Keratinocyte (primary cell): ENCODE measurements at regions not wholly inside any gene's neighbourhood (a gene's known extent, or its start where the extent isn't known, plus 50 kb on each side); places are given as distances from the start of the nearest gene placed in this dataset.

Source experiments
- DNase-seq: peaks from one replicate; pipeline ENCODE4 v3.0.0-alpha.2; 2011; ENCODE audit warnings: low read depth, missing footprints, low spot score
- FAIRE-seq: peaks from 2 replicates; lab custom pipeline; 2011; peaks lifted over from hg19 to GRCh38; lab: Jason Lieb, UNC
- H2AFZ ChIP-seq: 2 replicates; pipeline ENCODE4 v1.6.0; 2012; ENCODE audit warnings: low read length, control low read depth, inconsistent platforms; ENCODE audit not compliant: control insufficient read depth
- H3K27ac ChIP-seq: 2 replicates; pipeline ENCODE4 v1.5.1; 2011; ENCODE audit warnings: low read length; ENCODE audit not compliant: control insufficient read depth, insufficient read depth
- H3K27me3 ChIP-seq: 3 replicates; pipeline ENCODE4 v1.6.0; 2011; ENCODE audit warnings: low read length; ENCODE audit not compliant: control insufficient read depth, insufficient read depth; ENCODE audit errors: extremely low read depth
- H3K36me3 ChIP-seq, 2 experiments: 2 replicates in 1 of 2; 3 replicates in 1 of 2; pipeline ENCODE4 v1.5.1; 2011; ENCODE audit warnings: low read length in 2 of 2, mild to moderate bottlenecking in 1 of 2; ENCODE audit not compliant: control insufficient read depth in 2 of 2, insufficient read depth in 2 of 2; ENCODE audit errors: extremely low read depth in 1 of 2
- H3K4me1 ChIP-seq: 3 replicates; pipeline ENCODE4 v1.5.1; 2011; ENCODE audit warnings: low read length; ENCODE audit not compliant: control insufficient read depth, insufficient read depth; ENCODE audit errors: extremely low read depth
- H3K4me2 ChIP-seq: 3 replicates; pipeline ENCODE4 v1.6.0; 2011; ENCODE audit warnings: low read depth, low read length; ENCODE audit not compliant: control insufficient read depth, insufficient read depth; ENCODE audit errors: extremely low read depth
- H3K4me3 ChIP-seq, 3 experiments: fragments of 200-600 bp in 1 of 3; sonication (generic) in 1 of 3; 2 replicates in 2 of 3; 3 replicates in 1 of 3; pipeline ENCODE4 v1.5.1; 2011 to 2016; ENCODE audit warnings: low read length in 3 of 3, mild to moderate bottlenecking in 3 of 3, control low read depth in 2 of 3, inconsistent platforms in 1 of 3, low read depth in 1 of 3, mixed read lengths in 1 of 3, mixed run types in 1 of 3, moderate library complexity in 1 of 3; ENCODE audit not compliant: control insufficient read depth in 2 of 3, insufficient read depth in 2 of 3; ENCODE audit errors: extremely low read depth in 1 of 3
- H3K79me2 ChIP-seq: 2 replicates; pipeline ENCODE4 v1.6.0; 2012; ENCODE audit warnings: low read length; ENCODE audit not compliant: control insufficient read depth, insufficient read depth
- H3K9ac ChIP-seq: 3 replicates; pipeline ENCODE4 v1.6.0; 2011; ENCODE audit warnings: low read length; ENCODE audit not compliant: control insufficient read depth, insufficient read depth; ENCODE audit errors: extremely low read depth
- H3K9me1 ChIP-seq: 3 replicates; pipeline ENCODE4 v1.6.0; 2011; ENCODE audit warnings: low read length; ENCODE audit not compliant: control insufficient read depth, insufficient read depth; ENCODE audit errors: extremely low read depth
- H3K9me3 ChIP-seq: 2 replicates; pipeline ENCODE4 v1.5.1; 2012; ENCODE audit warnings: low read depth, low read length; ENCODE audit not compliant: control insufficient read depth
- H4K20me1 ChIP-seq: 3 replicates; pipeline ENCODE4 v1.6.0; 2011; ENCODE audit warnings: low read length; ENCODE audit not compliant: control insufficient read depth, insufficient read depth; ENCODE audit errors: extremely low read depth
- EZH2 ChIP-seq: IDR thresholded peaks from one replicate; pipeline ENCODE4 v1.6.1; 2012; ENCODE audit warnings: inconsistent platforms, mild to moderate bottlenecking, low read length, moderate library complexity
- dilution Hi-C: fragments of 300-500 bp; cut with MboI; formaldehyde crosslinking; loops from one replicate; pipeline ENCODE4 v1.7.0; 2020; ENCODE audit warnings: low sequenced_read_pairs; ENCODE audit not compliant: extremely low pct_ligation_motif_present
- TF ChIP-seq, protein P1 (sequence below), 3 experiments: IDR thresholded peaks in 1 of 3; conservative IDR thresholded peaks in 1 of 3; optimal IDR thresholded peaks in 1 of 3; 2 replicates in 2 of 3; 3 replicates in 1 of 3; pipeline versions ENCODE3 to v1.5.1; 2011; ENCODE audit warnings: low read length in 3 of 3, mild to moderate bottlenecking in 3 of 3, moderate library complexity in 2 of 3, control low read depth in 1 of 3, inconsistent platforms in 1 of 3; ENCODE audit not compliant: insufficient read depth in 2 of 3; ENCODE audit errors: extremely low read depth in 1 of 3

GRCh38 chr4:20359692-20360091 lies 108.0 kb downstream of the SLIT2 start:
- no peak for FAIRE-seq
- DNase-seq = no peak
- Histone ChIP-seq H3K9ac (no peak overlapping the region), H3K27ac (no peak overlapping the region), H3K4me1 (peaks cover 9% of the 10 kb centered on the region), H4K20me1 (no peaks in the 10 kb centered on the region), H3K9me1 (no peaks in the 10 kb centered on the region), H3K79me2 (no peaks in the 10 kb centered on the region), H3K9me3 (no peaks in the 10 kb centered on the region), H3K27me3 (no peaks in the 10 kb centered on the region), H3K4me2 (no peak overlapping the region), H3K4me3 (no peak overlapping the region), H2AFZ (no peak overlapping the region), H3K36me3 (no peaks in the 10 kb centered on the region)
- dilution Hi-C loops = no loop called here
- no peak for TF ChIP-seq EZH2
- TF ChIP-seq, protein P1, sequence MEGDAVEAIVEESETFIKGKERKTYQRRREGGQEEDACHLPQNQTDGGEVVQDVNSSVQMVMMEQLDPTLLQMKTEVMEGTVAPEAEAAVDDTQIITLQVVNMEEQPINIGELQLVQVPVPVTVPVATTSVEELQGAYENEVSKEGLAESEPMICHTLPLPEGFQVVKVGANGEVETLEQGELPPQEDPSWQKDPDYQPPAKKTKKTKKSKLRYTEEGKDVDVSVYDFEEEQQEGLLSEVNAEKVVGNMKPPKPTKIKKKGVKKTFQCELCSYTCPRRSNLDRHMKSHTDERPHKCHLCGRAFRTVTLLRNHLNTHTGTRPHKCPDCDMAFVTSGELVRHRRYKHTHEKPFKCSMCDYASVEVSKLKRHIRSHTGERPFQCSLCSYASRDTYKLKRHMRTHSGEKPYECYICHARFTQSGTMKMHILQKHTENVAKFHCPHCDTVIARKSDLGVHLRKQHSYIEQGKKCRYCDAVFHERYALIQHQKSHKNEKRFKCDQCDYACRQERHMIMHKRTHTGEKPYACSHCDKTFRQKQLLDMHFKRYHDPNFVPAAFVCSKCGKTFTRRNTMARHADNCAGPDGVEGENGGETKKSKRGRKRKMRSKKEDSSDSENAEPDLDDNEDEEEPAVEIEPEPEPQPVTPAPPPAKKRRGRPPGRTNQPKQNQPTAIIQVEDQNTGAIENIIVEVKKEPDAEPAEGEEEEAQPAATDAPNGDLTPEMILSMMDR (optimal IDR thresholded peaks at IDR 0.05 in 1 of 3, IDR thresholded peaks at IDR 0.05 in 1 of 3, conservative IDR thresholded peaks at IDR 0.05 in 1 of 3; ENCODE audit: extremely low read depth in 1 of 3, insufficient read depth in 2 of 3, low read length in 3 of 3) = no peak

DNA sequence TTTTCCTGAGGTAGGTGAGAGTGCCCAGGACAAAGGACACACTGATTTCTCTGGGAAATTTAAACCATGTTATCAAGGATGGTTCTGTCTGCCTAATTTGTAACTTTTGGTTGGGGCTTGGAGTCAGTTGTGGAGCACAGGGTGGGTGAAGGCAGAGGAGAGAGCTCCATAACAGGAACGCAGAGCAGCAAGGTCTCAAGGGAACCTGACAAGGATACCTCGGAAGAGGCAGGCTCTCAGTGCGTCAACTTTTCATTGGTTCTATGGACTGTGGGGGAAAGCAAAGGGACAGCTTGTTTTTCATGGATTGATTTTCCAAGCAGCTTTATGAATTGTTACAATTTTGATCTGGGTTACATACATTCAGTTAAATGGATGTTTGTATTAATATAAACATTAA lies 110.4 kb downstream of the SLIT2 start:
- Histone ChIP-seq H3K36me3 (no peaks in the 10 kb centered on the region), H3K9me3 (no peaks in the 10 kb centered on the region), H3K79me2 (no peaks in the 10 kb centered on the region), H3K9ac (no peak overlapping the region), H3K27me3 (no peaks in the 10 kb centered on the region), H3K4me3 (no peak overlapping the region), H3K4me2 (no peak overlapping the region), H3K27ac (no peak overlapping the region), H2AFZ (no peak overlapping the region), H4K20me1 (no peaks in the 10 kb centered on the region), H3K4me1 (peaks cover 9% of the 10 kb centered on the region), H3K9me1 (no peaks in the 10 kb centered on the region)
- dilution Hi-C loops = no loop called here
- no peak for DNase-seq
- TF ChIP-seq, protein P1 (optimal IDR thresholded peaks at IDR 0.05 in 1 of 3, IDR thresholded peaks at IDR 0.05 in 1 of 3, conservative IDR thresholded peaks at IDR 0.05 in 1 of 3; ENCODE audit: extremely low read depth in 1 of 3, insufficient read depth in 2 of 3, low read length in 3 of 3) = no peak
- TF ChIP-seq EZH2 = no peak
- no peak for FAIRE-seq
